MM.1S (cell line): ENCODE measurements at regions not wholly inside any gene's neighbourhood (a gene's known extent, or its start where the extent isn't known, plus 50 kb on each side); places are given as distances from the start of the nearest gene placed in this dataset.

Experiments used
- EZH2 ChIP-seq: fragments of 300-600 bp; sonication (generic); optimal IDR thresholded peaks from 2 replicates; pipeline ENCODE3; 2017; ENCODE audit warnings: low read depth, mild to moderate bottlenecking, antibody characterized with exemption, low read length, mixed read lengths
- TF ChIP-seq, protein P1 (sequence below): fragments of 300-600 bp; sonication (generic); IDR thresholded peaks from 2 replicates; pipeline ENCODE4 v1.5.1; 2016; ENCODE audit warnings: antibody characterized with exemption, low read length, mixed read lengths

DNA sequence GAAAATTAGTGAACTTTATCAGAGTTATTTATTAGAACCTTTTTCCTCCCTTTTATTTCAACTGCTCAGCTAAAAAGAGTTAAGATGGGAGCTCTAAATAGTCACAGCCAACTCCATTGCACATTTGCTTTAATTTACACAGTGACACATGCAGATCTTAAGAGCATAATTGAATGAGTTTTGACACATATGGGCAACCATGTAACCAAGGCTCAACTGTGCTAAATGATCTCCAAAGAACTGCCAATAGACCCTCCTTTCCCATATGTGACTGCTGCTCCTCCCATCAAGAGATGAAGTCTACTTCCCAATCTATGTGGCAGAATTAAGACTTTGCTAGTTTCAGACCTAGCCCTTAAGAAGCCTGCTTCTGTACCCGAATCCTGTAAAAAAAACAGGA is 960.0 kb downstream of the BCL11B start:
- TF ChIP-seq, protein P1, sequence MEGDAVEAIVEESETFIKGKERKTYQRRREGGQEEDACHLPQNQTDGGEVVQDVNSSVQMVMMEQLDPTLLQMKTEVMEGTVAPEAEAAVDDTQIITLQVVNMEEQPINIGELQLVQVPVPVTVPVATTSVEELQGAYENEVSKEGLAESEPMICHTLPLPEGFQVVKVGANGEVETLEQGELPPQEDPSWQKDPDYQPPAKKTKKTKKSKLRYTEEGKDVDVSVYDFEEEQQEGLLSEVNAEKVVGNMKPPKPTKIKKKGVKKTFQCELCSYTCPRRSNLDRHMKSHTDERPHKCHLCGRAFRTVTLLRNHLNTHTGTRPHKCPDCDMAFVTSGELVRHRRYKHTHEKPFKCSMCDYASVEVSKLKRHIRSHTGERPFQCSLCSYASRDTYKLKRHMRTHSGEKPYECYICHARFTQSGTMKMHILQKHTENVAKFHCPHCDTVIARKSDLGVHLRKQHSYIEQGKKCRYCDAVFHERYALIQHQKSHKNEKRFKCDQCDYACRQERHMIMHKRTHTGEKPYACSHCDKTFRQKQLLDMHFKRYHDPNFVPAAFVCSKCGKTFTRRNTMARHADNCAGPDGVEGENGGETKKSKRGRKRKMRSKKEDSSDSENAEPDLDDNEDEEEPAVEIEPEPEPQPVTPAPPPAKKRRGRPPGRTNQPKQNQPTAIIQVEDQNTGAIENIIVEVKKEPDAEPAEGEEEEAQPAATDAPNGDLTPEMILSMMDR = no peak
- no peak for TF ChIP-seq EZH2
